SU-DHL-6 (cell line): ENCODE measurements at regions not wholly inside any gene's neighbourhood (a gene's known extent, or its start where the extent isn't known, plus 50 kb on each side); places are given as distances from the start of the nearest gene placed in this dataset.

Experiments used
- CTCF ChIP-seq: fragments of 200-600 bp; sonication (generic); IDR thresholded peaks from one replicate; pipeline ENCODE4 v1.5.1; 2017; ENCODE audit warnings: antibody characterized with exemption, mild to moderate bottlenecking, low read length, moderate library complexity; ENCODE audit not compliant: insufficient read depth, poor library complexity, severe bottlenecking
- EZH2phosphoT487 ChIP-seq: fragments of 200-600 bp; sonication (generic), shearing (Covaris generic); conservative IDR thresholded peaks from 2 replicates; pipeline ENCODE4 v1.6.1; 2018; ENCODE audit warnings: mild to moderate bottlenecking, antibody characterized with exemption, low read length, moderate library complexity, mixed read lengths

- TF ChIP-seq CTCF (no peak), EZH2phosphoT487 (no peak)
Measured at GRCh38 chr2:236656721-236657120, 87.1 kb downstream of the ACKR3 start.
